Esophagus muscularis mucosa (tissue), 4 donors: ENCODE measurements at regions not wholly inside any gene's neighbourhood (a gene's known extent, or its start where the extent isn't known, plus 50 kb on each side); places are given as distances from the start of the nearest gene placed in this dataset.

Source experiments
- DNase-seq: peaks from one replicate; pipeline ENCODE4 v3.0.0-alpha.2; 2017; ENCODE audit errors: extremely low spot score
- H3K27ac ChIP-seq, 4 donors: fragments of 200-600 bp; sonication (generic); replicated peaks in 1 of 4; 1 replicate in 3 of 4; 2 replicates in 1 of 4; pipeline ENCODE4 v1.5.1; 2016 to 2019; ENCODE audit warnings: mild to moderate bottlenecking in 1 of 4
- H3K27me3 ChIP-seq, 4 donors: fragments of 200-600 bp; sonication (generic); one replicate each; pipeline versions ENCODE4 v1.5.1 to v1.6.0; 2016 to 2019
- H3K36me3 ChIP-seq, 4 donors: fragments of 200-600 bp; sonication (generic); one replicate each; pipeline ENCODE4 v1.5.1; 2016 to 2019
- H3K4me1 ChIP-seq, 4 donors: fragments of 200-600 bp; sonication (generic); one replicate each; pipeline ENCODE4 v1.5.1; 2016 to 2019
- H3K4me3 ChIP-seq, 4 donors: fragments of 200-600 bp; sonication (generic); 1 replicate in 2 of 4; 2 replicates in 2 of 4; pipeline ENCODE4 v1.5.1; 2016 to 2019; ENCODE audit warnings: mild to moderate bottlenecking in 4 of 4, moderate library complexity in 1 of 4
- H3K9me3 ChIP-seq, 4 donors: fragments of 200-600 bp; sonication (generic); 1 replicate in 3 of 4; 2 replicates in 1 of 4; pipeline ENCODE4 v1.5.1; 2016 to 2019
- EP300 ChIP-seq: sonication (generic); formaldehyde crosslinking; IDR thresholded peaks from one replicate; pipeline ENCODE4 v1.6.1; 2017; ENCODE audit warnings: antibody characterized with exemption
- POLR2A ChIP-seq: fragments of 450-650 bp; IDR thresholded peaks from one replicate; pipeline ENCODE4 v1.6.1; 2017; ENCODE audit warnings: antibody characterized with exemption, moderate library complexity, mild to moderate bottlenecking, low read depth
- POLR2AphosphoS5 ChIP-seq, 2 donors: sonication (generic); formaldehyde crosslinking; IDR thresholded peaks; one replicate each; pipeline ENCODE4 v1.6.1; 2017; ENCODE audit warnings: antibody characterized with exemption in 2 of 2
- WGBS: methylation state at CpG from one replicate; pipeline ENCODE4 v1.1.5; 2018; 5-methylcytosine and 5-hydroxymethylcytosine counted together
- intact Hi-C: fragments of 100-400 bp; cut with DNase I; formaldehyde crosslinking; loops from one replicate; pipeline ENCODE4 v1.15.1; 2023
- TF ChIP-seq, protein P1 (sequence below), 3 experiments: fragments of 200-600 bp in 2 of 3; fragments of 450-650 bp in 1 of 3; sonication (generic) in 2 of 3; IDR thresholded peaks; one replicate each; pipeline ENCODE4 v1.5.1; 2017 to 2019; ENCODE audit warnings: antibody characterized with exemption in 3 of 3, mild to moderate bottlenecking in 2 of 3, moderate library complexity in 1 of 3

DNA sequence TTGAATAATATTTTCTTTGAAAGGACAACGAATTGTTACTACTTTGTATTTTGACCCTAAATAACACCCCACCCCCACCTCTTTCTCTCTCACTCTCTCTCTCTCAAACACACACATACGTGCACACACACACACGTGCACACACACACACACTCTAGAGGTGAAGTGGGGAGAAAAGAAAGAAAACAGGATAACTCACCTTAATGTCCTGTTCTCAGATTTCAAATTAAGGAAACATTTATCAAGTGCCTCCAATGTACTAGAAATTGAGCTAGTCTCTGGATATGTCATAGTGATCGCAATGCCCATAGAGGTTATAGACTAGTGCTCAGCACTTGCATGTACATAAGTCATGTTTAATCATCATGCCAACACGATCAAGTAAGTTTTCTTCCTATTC is 1483.6 kb upstream of the SEL1L start:
- Histone ChIP-seq H3K36me3 (no peaks in the 10 kb centered on the region), H3K27ac (no peak overlapping the region), H3K4me1 (no peaks in the 10 kb centered on the region), H3K9me3 (no peaks in the 10 kb centered on the region), H3K4me3 (no peak overlapping the region), H3K27me3 (no peaks in the 10 kb centered on the region)
- no peak for DNase-seq
- intact Hi-C loops, result no loop called here
- 84% methylated on average over 5 of the region's 5 CpGs for whole genome bisulfite sequencing
- no peak for TF ChIP-seq POLR2A
- TF ChIP-seq POLR2AphosphoS5 (IDR thresholded peaks at IDR 0.05), result no peak
- TF ChIP-seq, protein P1, sequence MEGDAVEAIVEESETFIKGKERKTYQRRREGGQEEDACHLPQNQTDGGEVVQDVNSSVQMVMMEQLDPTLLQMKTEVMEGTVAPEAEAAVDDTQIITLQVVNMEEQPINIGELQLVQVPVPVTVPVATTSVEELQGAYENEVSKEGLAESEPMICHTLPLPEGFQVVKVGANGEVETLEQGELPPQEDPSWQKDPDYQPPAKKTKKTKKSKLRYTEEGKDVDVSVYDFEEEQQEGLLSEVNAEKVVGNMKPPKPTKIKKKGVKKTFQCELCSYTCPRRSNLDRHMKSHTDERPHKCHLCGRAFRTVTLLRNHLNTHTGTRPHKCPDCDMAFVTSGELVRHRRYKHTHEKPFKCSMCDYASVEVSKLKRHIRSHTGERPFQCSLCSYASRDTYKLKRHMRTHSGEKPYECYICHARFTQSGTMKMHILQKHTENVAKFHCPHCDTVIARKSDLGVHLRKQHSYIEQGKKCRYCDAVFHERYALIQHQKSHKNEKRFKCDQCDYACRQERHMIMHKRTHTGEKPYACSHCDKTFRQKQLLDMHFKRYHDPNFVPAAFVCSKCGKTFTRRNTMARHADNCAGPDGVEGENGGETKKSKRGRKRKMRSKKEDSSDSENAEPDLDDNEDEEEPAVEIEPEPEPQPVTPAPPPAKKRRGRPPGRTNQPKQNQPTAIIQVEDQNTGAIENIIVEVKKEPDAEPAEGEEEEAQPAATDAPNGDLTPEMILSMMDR (IDR thresholded peaks at IDR 0.05), result no peak
- no peak for TF ChIP-seq EP300

DNA sequence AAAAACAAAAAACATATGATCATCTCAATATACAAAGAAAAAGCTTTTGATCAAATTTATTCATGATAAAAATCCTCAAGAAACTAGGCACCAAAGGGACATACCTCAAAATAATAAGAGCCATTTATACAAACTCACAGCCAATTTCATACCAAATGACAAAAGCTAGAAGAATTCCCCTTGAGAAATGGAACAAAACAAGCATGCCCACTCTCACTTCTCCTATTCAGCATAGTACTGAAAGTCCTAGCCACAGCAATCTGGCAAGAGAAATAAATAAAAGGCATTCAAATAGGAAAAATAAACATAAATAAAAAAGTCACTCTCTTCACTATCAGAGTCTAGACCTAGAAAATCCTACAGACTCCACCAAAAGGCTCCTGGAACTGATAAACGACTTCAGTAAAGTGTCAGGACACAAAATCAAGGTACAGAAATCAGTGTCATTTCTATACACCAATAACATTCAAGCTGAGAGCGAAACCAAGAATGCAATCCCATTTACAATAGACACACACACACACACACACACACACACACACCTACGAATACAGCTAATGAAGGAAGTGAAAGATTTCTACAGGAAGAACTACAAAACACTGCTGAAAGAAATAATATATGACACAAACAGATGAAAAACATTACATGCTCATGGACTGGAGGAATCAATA is 1486.2 kb upstream of the SEL1L start:
- intact Hi-C loops, result no loop called here
- WGBS, result 64% methylated on average over 3 of the region's 3 CpGs
- H3K9me3 ChIP-seq, result no peaks in the 10 kb centered on the region

DNA sequence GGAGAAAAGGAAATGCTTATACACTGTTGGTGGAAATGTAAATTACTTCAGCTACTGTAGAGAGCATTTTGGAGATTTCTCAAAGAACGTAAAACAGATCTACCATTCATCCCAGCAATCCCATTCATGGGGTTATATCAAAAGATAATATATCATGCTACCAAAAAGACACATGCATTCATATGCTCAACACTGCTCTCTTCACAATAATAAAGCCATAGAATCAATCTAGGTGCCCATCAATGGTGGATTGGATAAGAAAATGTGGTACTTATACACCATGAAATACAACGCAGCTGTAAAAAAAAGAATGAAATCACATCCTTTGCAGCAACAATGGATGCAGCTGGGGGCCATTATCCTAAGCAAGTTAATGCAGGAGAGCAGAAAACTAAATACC is 1487.7 kb upstream of the SEL1L start:
- no peak for DNase-seq

More for the DNA sequence above, 1486.2 kb upstream of the SEL1L start:
- no peaks in the 10 kb centered on the region for H3K27me3 ChIP-seq
- no peak overlapping the region for H3K27ac ChIP-seq
- no peak for TF ChIP-seq EP300
- H3K4me1 ChIP-seq, result no peaks in the 10 kb centered on the region
- no peaks in the 10 kb centered on the region for H3K36me3 ChIP-seq
- no peak for DNase-seq
- no peak overlapping the region for H3K4me3 ChIP-seq

GRCh38 chr14:83023369-83023768 is 1489.7 kb upstream of the SEL1L start:
- no peaks in the 10 kb centered on the region for H3K9me3 ChIP-seq
- H3K4me1 ChIP-seq, result no peaks in the 10 kb centered on the region
- H3K27me3 ChIP-seq, result no peaks in the 10 kb centered on the region
- 82% methylated on average over 3 of the region's 3 CpGs for WGBS
- no peak for DNase-seq
- no peak overlapping the region for H3K27ac ChIP-seq
- no peaks in the 10 kb centered on the region for H3K36me3 ChIP-seq
- H3K4me3 ChIP-seq, result no peak overlapping the region
- intact Hi-C loops, result no loop called here
- TF ChIP-seq, protein P1 (IDR thresholded peaks at IDR 0.05), result no peak
- no peak for TF ChIP-seq POLR2A
- TF ChIP-seq POLR2AphosphoS5 (IDR thresholded peaks at IDR 0.05), result no peak
- no peak for TF ChIP-seq EP300

More for the DNA sequence above, 1487.7 kb upstream of the SEL1L start:
- no peak overlapping the region for H3K4me3 ChIP-seq
- no peaks in the 10 kb centered on the region for H3K9me3 ChIP-seq
- H3K27ac ChIP-seq, result no peak overlapping the region
- 72% methylated on average over 2 of the region's 2 CpGs for WGBS
- TF ChIP-seq, protein P1 (IDR thresholded peaks at IDR 0.05), result no peak
- TF ChIP-seq POLR2A (no peak), EP300 (no peak)
- H3K36me3 ChIP-seq, result no peaks in the 10 kb centered on the region
- H3K4me1 ChIP-seq, result no peaks in the 10 kb centered on the region
- intact Hi-C loops, result no loop called here
- no peaks in the 10 kb centered on the region for H3K27me3 ChIP-seq

GRCh38 chr14:83041224-83041623 is 1507.6 kb upstream of the SEL1L start:
- WGBS, result 53% methylated on average over 2 of the region's 2 CpGs
- no peak overlapping the region for H3K27ac ChIP-seq

More at GRCh38 chr14:83041224-83041623, 1507.6 kb upstream of the SEL1L start:
- no peak for DNase-seq
- Histone ChIP-seq H3K36me3 (no peaks in the 10 kb centered on the region), H3K4me3 (no peak overlapping the region), H3K4me1 (no peaks in the 10 kb centered on the region), H3K27me3 (no peaks in the 10 kb centered on the region), H3K9me3 (no peaks in the 10 kb centered on the region)
- intact Hi-C loops, result no loop called here
- TF ChIP-seq EP300 (no peak), POLR2AphosphoS5 (IDR thresholded peaks at IDR 0.05) (no peak), POLR2A (no peak)
- TF ChIP-seq, protein P1 (IDR thresholded peaks at IDR 0.05), result no peak
